ENCODE measurements at regions not wholly inside any gene's neighbourhood (a gene's known extent, or its start where the extent isn't known, plus 50 kb on each side); places are given as distances from the start of the nearest gene placed in this dataset.

- Histone ChIP-seq H3K27me3 (ENCODE audit: control insufficient read depth, insufficient read depth, low read length) (no peaks in the 10 kb centered on the region), H3K4me1 (ENCODE audit: control insufficient read depth, insufficient read depth, low read length) (no peaks in the 10 kb centered on the region), H3K36me3 (ENCODE audit: control insufficient read depth, insufficient read depth, low read length) (no peaks in the 10 kb centered on the region), H3K4me3 (ENCODE audit: low read length) (no peak overlapping the region), H3K27ac (ENCODE audit: low read length) (no peak overlapping the region), H3K9me3 (ENCODE audit: control insufficient read depth, insufficient read depth, low read length) (no peaks in the 10 kb centered on the region)
- no CpG with 5 or more reads among the region's 1 CpG for WGBS (ENCODE audit: insufficient coverage, insufficient read length)
- no peak for DNase-seq (ENCODE audit: low read depth, low spot score)
Measured at GRCh38 chr3:88896026-88896425, 211.4 kb upstream of the EPHA3 start.

GRCh38 chr3:88912294-88912877 is 195.0 kb upstream of the EPHA3 start:
- H3K36me3 ChIP-seq (ENCODE audit: control insufficient read depth, insufficient read depth, low read length): no peaks in the 10 kb centered on the region
- peaks cover 2% of the 10 kb centered on the region; the same call in 1 of the 2 replicates for H3K4me1 ChIP-seq (ENCODE audit: control insufficient read depth, insufficient read depth, low read length)
- H3K4me3 ChIP-seq (ENCODE audit: low read length): no peak overlapping the region
- no peaks in the 10 kb centered on the region for H3K9me3 ChIP-seq (ENCODE audit: control insufficient read depth, insufficient read depth, low read length)
- no peak overlapping the region for H3K27ac ChIP-seq (ENCODE audit: low read length)
- peak; percentile 58 for DNase-seq (ENCODE audit: low read depth, low spot score)
- no CpG with 5 or more reads among the region's 3 CpGs for WGBS (ENCODE audit: insufficient coverage, insufficient read length)
- H3K27me3 ChIP-seq (ENCODE audit: control insufficient read depth, insufficient read depth, low read length): no peaks in the 10 kb centered on the region

GRCh38 chr3:88918841-88919240 is 188.6 kb upstream of the EPHA3 start:
- no peaks in the 10 kb centered on the region for H3K9me3 ChIP-seq (ENCODE audit: control insufficient read depth, insufficient read depth, low read length)
- DNase-seq (ENCODE audit: low read depth, low spot score): no peak
- no peaks in the 10 kb centered on the region for H3K27me3 ChIP-seq (ENCODE audit: control insufficient read depth, insufficient read depth, low read length)
- H3K36me3 ChIP-seq (ENCODE audit: control insufficient read depth, insufficient read depth, low read length): no peaks in the 10 kb centered on the region
- no peaks in the 10 kb centered on the region for H3K4me1 ChIP-seq (ENCODE audit: control insufficient read depth, insufficient read depth, low read length)
- no CpG with 5 or more reads among the region's 4 CpGs for WGBS (ENCODE audit: insufficient coverage, insufficient read length)
- H3K4me3 ChIP-seq (ENCODE audit: low read length): no peak overlapping the region
- H3K27ac ChIP-seq (ENCODE audit: low read length): no peak overlapping the region

GRCh38 chr3:88921986-88922385 is 185.4 kb upstream of the EPHA3 start:
- H3K36me3 ChIP-seq (ENCODE audit: control insufficient read depth, insufficient read depth, low read length): no peaks in the 10 kb centered on the region
- no peaks in the 10 kb centered on the region for H3K4me1 ChIP-seq (ENCODE audit: control insufficient read depth, insufficient read depth, low read length)
- WGBS (ENCODE audit: insufficient coverage, insufficient read length): no CpG with 5 or more reads among the region's 2 CpGs
- H3K27me3 ChIP-seq (ENCODE audit: control insufficient read depth, insufficient read depth, low read length): no peaks in the 10 kb centered on the region
- H3K27ac ChIP-seq (ENCODE audit: low read length): no peak overlapping the region
- no peak overlapping the region for H3K4me3 ChIP-seq (ENCODE audit: low read length)
- H3K9me3 ChIP-seq (ENCODE audit: control insufficient read depth, insufficient read depth, low read length): no peaks in the 10 kb centered on the region
- no peak for DNase-seq (ENCODE audit: low read depth, low spot score)

- no peak overlapping the region for H3K4me3 ChIP-seq (ENCODE audit: low read length)
- no peaks in the 10 kb centered on the region for H3K9me3 ChIP-seq (ENCODE audit: control insufficient read depth, insufficient read depth, low read length)
- DNase-seq (ENCODE audit: low read depth, low spot score): no peak
- H3K27me3 ChIP-seq (ENCODE audit: control insufficient read depth, insufficient read depth, low read length): no peaks in the 10 kb centered on the region
- no peaks in the 10 kb centered on the region for H3K36me3 ChIP-seq (ENCODE audit: control insufficient read depth, insufficient read depth, low read length)
- H3K27ac ChIP-seq (ENCODE audit: low read length): no peak overlapping the region
- H3K4me1 ChIP-seq (ENCODE audit: control insufficient read depth, insufficient read depth, low read length): no peaks in the 10 kb centered on the region
Measured at GRCh38 chr3:88926221-88926620, 181.2 kb upstream of the EPHA3 start.

GRCh38 chr3:88930611-88931010 is 176.8 kb upstream of the EPHA3 start:
- Histone ChIP-seq H3K4me3 (ENCODE audit: low read length) (no peak overlapping the region), H3K27ac (ENCODE audit: low read length) (no peak overlapping the region), H3K27me3 (ENCODE audit: control insufficient read depth, insufficient read depth, low read length) (no peaks in the 10 kb centered on the region), H3K36me3 (ENCODE audit: control insufficient read depth, insufficient read depth, low read length) (no peaks in the 10 kb centered on the region), H3K4me1 (ENCODE audit: control insufficient read depth, insufficient read depth, low read length) (no peaks in the 10 kb centered on the region), H3K9me3 (ENCODE audit: control insufficient read depth, insufficient read depth, low read length) (no peaks in the 10 kb centered on the region)
- no peak for DNase-seq (ENCODE audit: low read depth, low spot score)
- WGBS (ENCODE audit: insufficient coverage, insufficient read length): 100% methylated on average over 1 of the region's 1 CpG

- no peaks in the 10 kb centered on the region for H3K36me3 ChIP-seq (ENCODE audit: control insufficient read depth, insufficient read depth, low read length)
- no peak overlapping the region for H3K27ac ChIP-seq (ENCODE audit: low read length)
- H3K9me3 ChIP-seq (ENCODE audit: control insufficient read depth, insufficient read depth, low read length): no peaks in the 10 kb centered on the region
- DNase-seq (ENCODE audit: low read depth, low spot score): no peak
- no peak overlapping the region for H3K4me3 ChIP-seq (ENCODE audit: low read length)
- no peaks in the 10 kb centered on the region for H3K27me3 ChIP-seq (ENCODE audit: control insufficient read depth, insufficient read depth, low read length)
- H3K4me1 ChIP-seq (ENCODE audit: control insufficient read depth, insufficient read depth, low read length): no peaks in the 10 kb centered on the region
- no CpG with 5 or more reads among the region's 3 CpGs for WGBS (ENCODE audit: insufficient coverage, insufficient read length)
Measured at GRCh38 chr3:88936831-88937230, 170.6 kb upstream of the EPHA3 start.

GRCh38 chr3:88940296-88940695 is 167.1 kb upstream of the EPHA3 start:
- no peaks in the 10 kb centered on the region for H3K27me3 ChIP-seq (ENCODE audit: control insufficient read depth, insufficient read depth, low read length)
- no peaks in the 10 kb centered on the region for H3K36me3 ChIP-seq (ENCODE audit: control insufficient read depth, insufficient read depth, low read length)
- DNase-seq (ENCODE audit: low read depth, low spot score): no peak
- WGBS (ENCODE audit: insufficient coverage, insufficient read length): no CpG with 5 or more reads among the region's 2 CpGs
- no peaks in the 10 kb centered on the region for H3K4me1 ChIP-seq (ENCODE audit: control insufficient read depth, insufficient read depth, low read length)
- H3K4me3 ChIP-seq (ENCODE audit: low read length): no peak overlapping the region
- no peaks in the 10 kb centered on the region for H3K9me3 ChIP-seq (ENCODE audit: control insufficient read depth, insufficient read depth, low read length)
- no peak overlapping the region for H3K27ac ChIP-seq (ENCODE audit: low read length)

- Histone ChIP-seq H3K9me3 (ENCODE audit: control insufficient read depth, insufficient read depth, low read length) (no peaks in the 10 kb centered on the region), H3K4me3 (ENCODE audit: low read length) (no peak overlapping the region), H3K27ac (ENCODE audit: low read length) (no peak overlapping the region), H3K4me1 (ENCODE audit: control insufficient read depth, insufficient read depth, low read length) (no peaks in the 10 kb centered on the region), H3K27me3 (ENCODE audit: control insufficient read depth, insufficient read depth, low read length) (no peaks in the 10 kb centered on the region), H3K36me3 (ENCODE audit: control insufficient read depth, insufficient read depth, low read length) (no peaks in the 10 kb centered on the region)
- no CpG with 5 or more reads among the region's 2 CpGs for WGBS (ENCODE audit: insufficient coverage, insufficient read length)
- no peak for DNase-seq (ENCODE audit: low read depth, low spot score)
Measured at GRCh38 chr3:88947013-88947412, 160.4 kb upstream of the EPHA3 start.

- H3K4me1 ChIP-seq (ENCODE audit: control insufficient read depth, insufficient read depth, low read length): no peaks in the 10 kb centered on the region
- DNase-seq (ENCODE audit: low read depth, low spot score): no peak
- H3K4me3 ChIP-seq (ENCODE audit: low read length): no peak overlapping the region
- H3K27ac ChIP-seq (ENCODE audit: low read length): no peak overlapping the region
- H3K9me3 ChIP-seq (ENCODE audit: control insufficient read depth, insufficient read depth, low read length): no peaks in the 10 kb centered on the region
- no CpG with 5 or more reads among the region's 4 CpGs for WGBS (ENCODE audit: insufficient coverage, insufficient read length)
- H3K36me3 ChIP-seq (ENCODE audit: control insufficient read depth, insufficient read depth, low read length): no peaks in the 10 kb centered on the region
- no peaks in the 10 kb centered on the region for H3K27me3 ChIP-seq (ENCODE audit: control insufficient read depth, insufficient read depth, low read length)
Measured at GRCh38 chr3:88954853-88955252, 152.6 kb upstream of the EPHA3 start.

- H3K36me3 ChIP-seq (ENCODE audit: control insufficient read depth, insufficient read depth, low read length): no peaks in the 10 kb centered on the region
- H3K9me3 ChIP-seq (ENCODE audit: control insufficient read depth, insufficient read depth, low read length): no peaks in the 10 kb centered on the region
- H3K27ac ChIP-seq (ENCODE audit: low read length): no peak overlapping the region
- DNase-seq (ENCODE audit: low read depth, low spot score): no peak
- no peaks in the 10 kb centered on the region for H3K27me3 ChIP-seq (ENCODE audit: control insufficient read depth, insufficient read depth, low read length)
- H3K4me1 ChIP-seq (ENCODE audit: control insufficient read depth, insufficient read depth, low read length): no peaks in the 10 kb centered on the region
- no CpG with 5 or more reads among the region's 8 CpGs for WGBS (ENCODE audit: insufficient coverage, insufficient read length)
- no peak overlapping the region for H3K4me3 ChIP-seq (ENCODE audit: low read length)
Measured at GRCh38 chr3:88955274-88955673, 152.1 kb upstream of the EPHA3 start.

All from iPS DF 6.9 (cell line).